ENCODE measurements at regions not wholly inside any gene's neighbourhood (a gene's known extent, or its start where the extent isn't known, plus 50 kb on each side); places are given as distances from the start of the nearest gene placed in this dataset.

- H3K27me3 ChIP-seq (replicated peaks; ENCODE audit: insufficient read depth) = no peaks in the 10 kb centered on the region
- no peak overlapping the region for H3K4me3 ChIP-seq
- H3K4me1 ChIP-seq (replicated peaks) = no peaks in the 10 kb centered on the region
- H3K27ac ChIP-seq = no peak overlapping the region
- intact Hi-C loops (cut with DNase I) = no loop called here
- no peaks in the 10 kb centered on the region for H3K9me3 ChIP-seq
- DNase-seq (ENCODE audit: low spot score) = no peak
- no peak for TF ChIP-seq POLR2A (IDR thresholded peaks at IDR 0.05)
- TF ChIP-seq POLR2AphosphoS5 (IDR thresholded peaks at IDR 0.05) = no peak
- TF ChIP-seq CTCF (IDR thresholded peaks at IDR 0.05) = no peak
- H3K36me3 ChIP-seq = no peaks in the 10 kb centered on the region
Observed at GRCh38 chr2:185891403-185891802, 152.8 kb downstream of the FSIP2 start.

GRCh38 chr2:185891804-185892411, 153.3 kb downstream of the FSIP2 start:
- Histone ChIP-seq H3K27ac (no peak overlapping the region), H3K36me3 (no peaks in the 10 kb centered on the region)
- intact Hi-C loops (cut with DNase I) = no loop called here

GRCh38 chr2:185892484-185892883, 153.9 kb downstream of the FSIP2 start:
- no peak overlapping the region for H3K4me3 ChIP-seq
- WGBS = 89% methylated on average over 1 of the region's 1 CpG
- intact Hi-C loops (cut with DNase I) = no loop called here
- no peak for DNase-seq (ENCODE audit: low spot score)
- no peak for TF ChIP-seq CTCF (IDR thresholded peaks at IDR 0.05)
- no peak for TF ChIP-seq POLR2A (IDR thresholded peaks at IDR 0.05)
- TF ChIP-seq POLR2AphosphoS5 (IDR thresholded peaks at IDR 0.05) = no peak
- no peaks in the 10 kb centered on the region for H3K4me1 ChIP-seq (replicated peaks)
- H3K27me3 ChIP-seq (replicated peaks; ENCODE audit: insufficient read depth) = no peaks in the 10 kb centered on the region
- H3K36me3 ChIP-seq = no peaks in the 10 kb centered on the region
- no peaks in the 10 kb centered on the region for H3K9me3 ChIP-seq
- no peak overlapping the region for H3K27ac ChIP-seq

More at GRCh38 chr2:185891804-185892411, 153.3 kb downstream of the FSIP2 start:
- TF ChIP-seq POLR2A (IDR thresholded peaks at IDR 0.05) (no peak), POLR2AphosphoS5 (IDR thresholded peaks at IDR 0.05) (no peak), CTCF (IDR thresholded peaks at IDR 0.05) (no peak)
- no peak for DNase-seq (ENCODE audit: low spot score)
- H3K27me3 ChIP-seq (replicated peaks; ENCODE audit: insufficient read depth) = no peaks in the 10 kb centered on the region
- H3K4me3 ChIP-seq = no peak overlapping the region
- 91% methylated on average over 2 of the region's 2 CpGs for WGBS
- H3K4me1 ChIP-seq (replicated peaks) = no peaks in the 10 kb centered on the region
- no peaks in the 10 kb centered on the region for H3K9me3 ChIP-seq

- WGBS = 96% methylated on average over 2 of the region's 2 CpGs
- TF ChIP-seq POLR2A (IDR thresholded peaks at IDR 0.05) (no peak), CTCF (IDR thresholded peaks at IDR 0.05) (no peak), POLR2AphosphoS5 (IDR thresholded peaks at IDR 0.05) (no peak)
- intact Hi-C loops (cut with DNase I) = no loop called here
Observed at GRCh38 chr2:185894223-185894622, 155.6 kb downstream of the FSIP2 start.

More at GRCh38 chr2:185894223-185894622, 155.6 kb downstream of the FSIP2 start:
- Histone ChIP-seq H3K4me3 (no peak overlapping the region), H3K9me3 (no peaks in the 10 kb centered on the region), H3K27me3 (replicated peaks; ENCODE audit: insufficient read depth) (no peaks in the 10 kb centered on the region), H3K36me3 (no peaks in the 10 kb centered on the region), H3K4me1 (replicated peaks) (no peaks in the 10 kb centered on the region), H3K27ac (no peak overlapping the region)
- no peak for DNase-seq (ENCODE audit: low spot score)

All from prostate gland (tissue), 2 donors.